SJSA1 (cell line): ENCODE measurements at regions not wholly inside any gene's neighbourhood (a gene's known extent, or its start where the extent isn't known, plus 50 kb on each side); places are given as distances from the start of the nearest gene placed in this dataset.

Experiments
- DNase-seq, 2 experiments: peaks; one replicate each; pipeline ENCODE4 v3.0.0-alpha.2; 2015 to 2020; ENCODE audit warnings: low spot score in 2 of 2, low read depth in 1 of 2
- H3K27ac ChIP-seq: fragments of 250-450 bp; sonication (Bioruptor Pico); 2 replicates; pipeline ENCODE4 v1.5.1; 2020; ENCODE audit warnings: mild to moderate bottlenecking, moderate library complexity
- H3K27me3 ChIP-seq: fragments of 250-450 bp; sonication (Bioruptor Pico); replicated peaks from 2 replicates; pipeline ENCODE4 v1.5.1; 2020; ENCODE audit warnings: mild to moderate bottlenecking, moderate library complexity
- H3K36me3 ChIP-seq: fragments of 250-450 bp; sonication (Bioruptor Pico); 2 replicates; pipeline ENCODE4 v1.5.1; 2020; ENCODE audit warnings: mild to moderate bottlenecking
- H3K4me1 ChIP-seq: fragments of 250-450 bp; sonication (Bioruptor Pico); replicated peaks from 2 replicates; pipeline ENCODE4 v1.6.1; 2021; ENCODE audit warnings: mild to moderate bottlenecking
- H3K4me3 ChIP-seq: fragments of 250-450 bp; sonication (Bioruptor Pico); 2 replicates; pipeline ENCODE4 v1.5.1; 2020; ENCODE audit warnings: mild to moderate bottlenecking
- H3K9me3 ChIP-seq: fragments of 250-450 bp; sonication (Bioruptor Pico); replicated peaks from 2 replicates; pipeline ENCODE4 v1.5.1; 2020; ENCODE audit warnings: mild to moderate bottlenecking

DNA sequence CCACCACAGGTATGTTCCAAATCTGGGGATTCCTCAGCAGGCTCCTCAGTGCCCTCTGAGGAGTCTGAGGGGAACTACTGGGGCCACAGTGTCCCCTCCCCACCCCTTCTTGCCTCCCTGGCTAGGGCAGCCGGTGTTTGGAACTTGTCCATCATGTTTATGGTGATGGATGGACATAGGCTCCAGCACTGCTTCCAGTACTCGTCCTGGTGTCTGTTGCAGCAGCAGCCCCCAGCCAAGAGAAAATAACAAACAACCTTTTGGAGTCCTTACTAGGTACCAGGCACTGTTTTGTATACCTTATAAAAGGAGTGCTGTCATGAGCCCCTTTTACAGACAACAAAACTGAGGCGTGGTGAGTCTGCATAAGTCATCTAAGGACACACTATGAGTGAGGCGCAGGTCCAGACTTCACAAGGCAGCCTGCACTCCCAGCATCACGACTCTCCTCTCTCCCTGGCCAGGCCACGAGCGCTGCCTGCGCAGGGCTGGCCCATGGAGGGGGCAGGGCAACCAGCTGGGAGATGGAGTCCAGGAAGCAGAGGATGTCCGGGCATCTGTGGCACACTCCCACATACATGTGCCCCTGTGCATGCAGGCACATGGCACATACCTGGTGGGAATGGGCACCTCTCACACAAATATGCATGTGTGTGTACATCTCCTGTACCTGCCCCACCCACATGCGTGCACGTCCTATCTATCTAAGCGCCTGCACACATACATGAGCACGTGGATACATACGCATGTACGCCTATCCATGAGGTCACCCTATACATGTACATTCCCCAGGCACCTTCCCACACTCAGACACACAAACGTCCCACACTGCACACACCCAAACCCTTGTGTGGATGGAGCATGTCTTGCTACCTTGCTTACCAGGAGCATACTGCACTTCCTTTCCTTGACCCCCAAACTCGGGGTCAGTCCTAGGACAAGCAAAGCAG lies 152.7 kb downstream of the VEGFA start:
- no peak for DNase-seq
- H3K9me3 ChIP-seq = no peaks in the 10 kb centered on the region; the same call in 1 of the 2 replicates
- no peak overlapping the region for H3K4me3 ChIP-seq
- no peaks in the 10 kb centered on the region for H3K27me3 ChIP-seq
- no peak overlapping the region for H3K27ac ChIP-seq
- peaks cover 35% of the 10 kb centered on the region for H3K4me1 ChIP-seq
- no peaks in the 10 kb centered on the region for H3K36me3 ChIP-seq

- Histone ChIP-seq H3K27me3 (no peaks in the 10 kb centered on the region), H3K4me3 (no peak overlapping the region), H3K27ac (no peak overlapping the region), H3K4me1 (peaks cover 26% of the 10 kb centered on the region), H3K36me3 (no peaks in the 10 kb centered on the region), H3K9me3 (no peaks in the 10 kb centered on the region; the same call in 1 of the 2 replicates)
- DNase-seq = no peak
These were observed 151.8 kb downstream of the VEGFA start for GRCh38 chr6:43921548-43922425.

DNA sequence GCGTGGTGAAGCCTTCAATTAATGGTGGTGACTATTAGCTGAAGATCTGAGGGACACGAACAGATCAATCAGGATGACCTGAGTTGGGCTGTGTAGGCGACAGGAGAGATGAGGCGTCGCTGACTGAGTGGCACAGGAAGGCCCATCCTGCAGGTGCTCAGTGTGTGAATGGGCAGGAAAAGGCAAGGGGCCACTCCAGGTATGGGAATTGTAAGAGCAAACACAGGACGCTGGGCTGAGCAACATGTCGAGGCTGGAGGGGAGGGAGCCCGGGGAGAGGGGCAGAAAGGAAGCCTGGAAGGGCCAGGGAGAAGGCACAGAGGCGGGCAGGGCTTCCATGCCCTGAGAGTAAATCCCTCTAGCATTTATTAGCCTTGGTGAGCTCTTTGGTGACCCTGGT lies 151.0 kb downstream of the VEGFA start:
- no peak for DNase-seq
- Histone ChIP-seq H3K27ac (no peak overlapping the region), H3K27me3 (no peaks in the 10 kb centered on the region), H3K9me3 (no peaks in the 10 kb centered on the region; the same call in 1 of the 2 replicates), H3K4me3 (no peak overlapping the region), H3K4me1 (peaks cover 19% of the 10 kb centered on the region), H3K36me3 (no peaks in the 10 kb centered on the region)

DNA sequence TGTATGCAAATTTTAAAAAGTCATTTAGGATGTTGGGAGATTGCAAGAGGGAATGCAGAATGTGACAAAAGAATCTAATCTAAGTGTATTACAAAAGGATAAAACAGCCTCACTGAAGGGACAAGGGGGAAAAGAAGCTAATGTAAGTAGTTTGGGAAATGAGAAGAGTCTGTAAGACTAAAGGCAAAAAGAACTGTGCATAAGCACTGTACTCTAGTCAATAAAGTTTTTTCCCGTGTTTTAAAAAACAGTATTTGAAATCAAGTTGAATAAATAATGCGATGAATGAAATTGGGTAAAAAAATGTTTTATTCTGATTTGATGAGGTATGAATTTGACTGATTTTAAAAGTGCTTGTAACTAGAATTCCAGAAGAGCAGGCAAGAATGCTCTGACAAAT lies 149.8 kb downstream of the VEGFA start:
- no peak for DNase-seq
- no peak overlapping the region for H3K4me3 ChIP-seq
- H3K27me3 ChIP-seq = no peaks in the 10 kb centered on the region
- H3K9me3 ChIP-seq = no peaks in the 10 kb centered on the region; the same call in 1 of the 2 replicates
- H3K4me1 ChIP-seq = peaks cover 17% of the 10 kb centered on the region
- H3K36me3 ChIP-seq = no peaks in the 10 kb centered on the region
- no peak overlapping the region for H3K27ac ChIP-seq

GRCh38 chr6:43917878-43918382 lies 147.9 kb downstream of the VEGFA start:
- DNase-seq = no peak
- H3K9me3 ChIP-seq = no peaks in the 10 kb centered on the region; the same call in 1 of the 2 replicates
- H3K36me3 ChIP-seq = no peaks in the 10 kb centered on the region
- H3K27me3 ChIP-seq = no peaks in the 10 kb centered on the region
- H3K27ac ChIP-seq = no peak overlapping the region
- no peaks in the 10 kb centered on the region; the same call in 1 of the 2 replicates for H3K4me1 ChIP-seq
- no peak overlapping the region for H3K4me3 ChIP-seq

DNA sequence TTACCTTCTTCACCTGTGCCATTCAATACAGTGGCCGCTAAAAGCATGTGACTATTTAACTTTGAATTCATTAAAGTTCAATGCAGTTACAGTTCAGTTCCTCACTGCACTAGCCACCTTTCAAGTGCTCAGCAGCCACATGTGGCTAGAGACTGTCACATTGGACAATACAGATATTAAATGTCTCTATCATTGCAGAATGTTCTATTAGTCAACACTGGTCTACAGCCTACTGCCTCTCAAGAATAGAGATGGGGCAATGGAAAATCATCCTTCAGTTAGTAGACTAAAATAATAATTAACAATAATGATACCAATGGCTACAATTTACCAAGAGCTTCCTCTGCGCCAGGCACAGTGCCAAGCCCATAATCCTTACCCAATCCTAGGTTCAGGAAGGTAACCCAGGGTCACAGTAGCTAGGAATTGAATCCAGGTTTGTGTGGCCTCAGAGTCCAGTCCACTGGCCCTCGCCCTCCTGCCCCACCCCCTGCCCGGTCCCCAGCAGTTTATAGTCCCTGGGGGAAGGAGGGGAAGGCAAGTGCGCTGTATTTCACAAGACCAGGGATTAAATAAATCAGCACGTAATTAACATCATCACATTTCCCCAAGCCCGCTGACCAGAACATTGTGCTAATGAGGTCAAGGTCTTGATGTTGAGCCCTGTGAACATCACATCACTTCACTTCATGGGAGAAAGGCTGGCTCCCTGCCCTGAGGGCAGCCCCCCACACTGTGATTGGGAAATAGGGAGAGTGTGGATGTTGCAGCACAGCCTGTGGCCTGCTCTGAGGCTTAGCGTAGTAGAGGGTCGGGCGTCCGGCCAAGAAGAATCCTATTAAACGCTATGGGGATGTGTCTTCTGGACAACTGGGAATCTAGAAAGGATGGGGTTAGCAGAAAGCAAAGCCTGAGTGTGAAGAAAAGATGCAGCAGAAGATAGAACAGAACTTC lies 147.2 kb downstream of the VEGFA start:
- no peak for DNase-seq
- H3K4me1 ChIP-seq = no peaks in the 10 kb centered on the region
- no peak overlapping the region for H3K27ac ChIP-seq
- H3K9me3 ChIP-seq = no peaks in the 10 kb centered on the region; the same call in 1 of the 2 replicates
- H3K36me3 ChIP-seq = no peaks in the 10 kb centered on the region
- H3K4me3 ChIP-seq = no peak overlapping the region
- H3K27me3 ChIP-seq = no peaks in the 10 kb centered on the region

- H3K4me1 ChIP-seq = peaks cover 5% of the 10 kb centered on the region
- H3K36me3 ChIP-seq = no peaks in the 10 kb centered on the region
- no peaks in the 10 kb centered on the region; the same call in 1 of the 2 replicates for H3K9me3 ChIP-seq
- no peak for DNase-seq
- no peak overlapping the region for H3K27ac ChIP-seq
- H3K27me3 ChIP-seq = no peaks in the 10 kb centered on the region
- no peak overlapping the region for H3K4me3 ChIP-seq
These were observed 146.2 kb downstream of the VEGFA start for GRCh38 chr6:43915986-43916923.

DNA sequence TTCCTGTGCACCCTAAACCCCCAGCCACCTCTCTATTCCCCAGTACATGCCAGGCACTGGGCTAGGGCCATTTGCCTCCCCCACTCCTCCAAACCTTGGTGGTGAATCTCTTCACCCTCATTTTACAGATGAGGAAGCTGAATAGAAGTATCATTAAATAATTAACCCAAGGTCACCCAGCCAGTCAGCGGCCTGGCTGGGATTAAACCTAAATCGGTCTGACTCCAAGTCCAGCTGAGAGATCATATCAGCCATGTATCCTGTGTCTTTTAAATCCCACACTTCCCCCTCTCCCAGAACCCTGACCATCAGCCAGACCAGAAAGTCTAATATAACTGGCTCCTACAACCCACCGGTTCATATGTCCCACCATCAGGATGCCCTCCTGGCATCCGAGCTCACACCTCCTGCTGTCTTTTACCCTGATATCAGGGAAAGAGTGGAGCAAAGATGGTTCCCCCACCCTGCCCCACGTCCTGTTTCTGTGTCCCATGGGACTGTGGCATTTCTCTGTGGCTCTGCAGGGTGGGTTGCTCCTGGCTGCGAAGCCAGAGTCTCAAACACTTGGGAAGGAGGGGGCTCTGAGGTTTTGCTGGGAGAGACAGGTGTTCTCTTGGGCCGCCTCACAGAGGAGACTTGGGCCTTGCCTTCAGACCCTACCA lies 145.3 kb downstream of the VEGFA start:
- Histone ChIP-seq H3K27ac (no peak overlapping the region), H3K4me3 (no peak overlapping the region), H3K36me3 (no peaks in the 10 kb centered on the region), H3K9me3 (no peaks in the 10 kb centered on the region; the same call in 1 of the 2 replicates), H3K4me1 (peaks cover 12% of the 10 kb centered on the region), H3K27me3 (no peaks in the 10 kb centered on the region)
- DNase-seq = no peak

- no peak overlapping the region for H3K4me3 ChIP-seq
- no peak overlapping the region for H3K27ac ChIP-seq
- no peaks in the 10 kb centered on the region for H3K27me3 ChIP-seq
- peaks cover 12% of the 10 kb centered on the region for H3K4me1 ChIP-seq
- H3K36me3 ChIP-seq = no peaks in the 10 kb centered on the region
- DNase-seq = no peak
- no peaks in the 10 kb centered on the region; the same call in 1 of the 2 replicates for H3K9me3 ChIP-seq
These were observed 144.5 kb downstream of the VEGFA start for GRCh38 chr6:43914272-43915147.

DNA sequence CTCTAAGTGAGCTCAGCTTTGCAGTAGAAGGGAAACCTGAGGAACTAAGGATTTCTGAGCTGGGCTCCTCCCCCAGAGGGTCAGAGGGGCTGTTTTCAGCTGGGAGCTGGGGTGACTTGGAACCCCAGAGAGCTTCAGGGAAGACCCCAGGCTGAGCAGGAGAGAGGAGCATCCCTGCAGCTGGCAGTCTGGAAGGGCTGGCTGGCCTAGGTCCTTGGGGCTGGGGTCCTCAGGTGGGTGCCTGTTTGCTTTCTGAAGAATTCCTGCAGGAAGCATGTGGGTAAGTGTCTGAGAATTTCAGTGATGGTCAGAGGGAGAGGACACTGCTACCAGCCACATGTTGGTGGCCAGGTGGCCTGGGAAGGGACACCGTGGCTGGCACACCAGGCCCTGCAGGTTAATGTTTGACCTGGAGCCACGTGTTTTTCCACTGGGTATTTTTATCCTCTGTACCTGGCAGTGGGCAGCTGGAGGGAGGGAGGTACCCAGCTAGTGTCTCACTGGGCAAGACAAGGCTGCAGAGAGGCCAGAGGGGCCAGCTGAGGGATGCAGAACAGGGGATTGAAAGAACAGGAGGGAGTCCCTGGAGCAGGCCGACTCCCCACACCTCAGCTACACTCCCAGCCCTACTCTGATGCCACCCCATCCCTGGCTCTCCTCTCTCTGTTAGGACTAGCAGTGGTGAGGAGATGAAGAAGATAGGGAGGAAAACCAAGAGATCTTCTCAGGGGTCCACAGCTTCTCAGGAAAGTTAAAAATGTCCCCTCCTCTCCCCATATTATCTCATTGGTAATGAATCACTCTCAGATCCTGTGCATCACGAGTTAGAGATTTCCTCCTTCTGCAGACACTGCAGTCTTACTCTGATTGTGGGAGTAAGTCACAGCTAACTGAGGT lies 143.6 kb downstream of the VEGFA start:
- no peak overlapping the region for H3K27ac ChIP-seq
- no peaks in the 10 kb centered on the region for H3K36me3 ChIP-seq
- no peaks in the 10 kb centered on the region; the same call in 1 of the 2 replicates for H3K9me3 ChIP-seq
- H3K4me1 ChIP-seq = peaks cover 12% of the 10 kb centered on the region
- no peak overlapping the region for H3K4me3 ChIP-seq
- no peak for DNase-seq
- H3K27me3 ChIP-seq = no peaks in the 10 kb centered on the region
